ENCODE measurements at regions not wholly inside any gene's neighbourhood (a gene's known extent, or its start where the extent isn't known, plus 50 kb on each side); places are given as distances from the start of the nearest gene placed in this dataset.
"Not testable (repeated sequence)": the region's sequence is repeated elsewhere in the genome, so short reads cannot be mapped to it uniquely, and the experiment has no call there.

GRCh38 chr13:99737481-99738245 lies 233.9 kb downstream of the ZIC5 start:
- DNase-seq (ENCODE audit: low read depth in 2 of 2): no peak

- no peak for DNase-seq (ENCODE audit: low read depth in 2 of 2)
Measured at GRCh38 chr13:99736541-99736940, 235.0 kb downstream of the ZIC5 start.

GRCh38 chr13:99734013-99734693 lies 232.9 kb downstream of the TM9SF2 start:
- no peak for DNase-seq (ENCODE audit: low read depth in 2 of 2)

GRCh38 chr13:99733346-99733745 lies 232.1 kb downstream of the TM9SF2 start:
- DNase-seq (ENCODE audit: low read depth in 2 of 2): no peak

- no peak for DNase-seq (ENCODE audit: low read depth in 2 of 2)
Measured at GRCh38 chr13:99731747-99732146, 230.5 kb downstream of the TM9SF2 start.

GRCh38 chr13:99730403-99730802 lies 229.1 kb downstream of the TM9SF2 start:
- no peak for DNase-seq (ENCODE audit: low read depth in 2 of 2)

GRCh38 chr13:99729745-99730144 lies 228.5 kb downstream of the TM9SF2 start:
- no peak for DNase-seq (ENCODE audit: low read depth in 2 of 2)

- DNase-seq (ENCODE audit: low read depth in 2 of 2): not testable (repeated sequence)
Measured at GRCh38 chr13:99727651-99728050, 226.4 kb downstream of the TM9SF2 start.

- DNase-seq (ENCODE audit: low read depth in 2 of 2): no peak
Measured at GRCh38 chr13:99726282-99726894, 225.1 kb downstream of the TM9SF2 start.

- DNase-seq (ENCODE audit: low read depth in 2 of 2): no peak
Measured at GRCh38 chr13:99725644-99726043, 224.4 kb downstream of the TM9SF2 start.

GRCh38 chr13:99724633-99725517 lies 223.6 kb downstream of the TM9SF2 start:
- DNase-seq (ENCODE audit: low read depth in 2 of 2): no peak

- DNase-seq (ENCODE audit: low read depth in 2 of 2): no peak
Measured at GRCh38 chr13:99723878-99724277, 222.6 kb downstream of the TM9SF2 start.

GRCh38 chr13:99722931-99723330 lies 221.7 kb downstream of the TM9SF2 start:
- no peak for DNase-seq (ENCODE audit: low read depth in 2 of 2)

- DNase-seq (ENCODE audit: low read depth in 2 of 2): no peak
Measured at GRCh38 chr13:99722338-99722818, 221.1 kb downstream of the TM9SF2 start.

GRCh38 chr13:99721606-99722337 lies 220.5 kb downstream of the TM9SF2 start:
- no peak for DNase-seq (ENCODE audit: low read depth in 2 of 2)

GRCh38 chr13:99717959-99718674 lies 216.8 kb downstream of the TM9SF2 start:
- DNase-seq (ENCODE audit: low read depth in 2 of 2): no peak

- no peak for DNase-seq (ENCODE audit: low read depth in 2 of 2)
Measured at GRCh38 chr13:99709134-99709533, 207.9 kb downstream of the TM9SF2 start.

- no peak for DNase-seq (ENCODE audit: low read depth in 2 of 2)
Measured at GRCh38 chr13:99704390-99704789, 203.1 kb downstream of the TM9SF2 start.

GRCh38 chr13:99703908-99704307 lies 202.6 kb downstream of the TM9SF2 start:
- no peak for DNase-seq (ENCODE audit: low read depth in 2 of 2)

GRCh38 chr13:99702687-99703319 lies 201.5 kb downstream of the TM9SF2 start:
- no peak for DNase-seq (ENCODE audit: low read depth in 2 of 2)

Data from stimulated activated CD8-positive, alpha-beta memory T cell treated with anti-CD3 and anti-CD28 coated beads, Interleukin-15, amount 100 ng/mL, for 48 hours (primary cell).